ENCODE measurements at regions not wholly inside any gene's neighbourhood (a gene's known extent, or its start where the extent isn't known, plus 50 kb on each side); places are given as distances from the start of the nearest gene placed in this dataset.

DNA sequence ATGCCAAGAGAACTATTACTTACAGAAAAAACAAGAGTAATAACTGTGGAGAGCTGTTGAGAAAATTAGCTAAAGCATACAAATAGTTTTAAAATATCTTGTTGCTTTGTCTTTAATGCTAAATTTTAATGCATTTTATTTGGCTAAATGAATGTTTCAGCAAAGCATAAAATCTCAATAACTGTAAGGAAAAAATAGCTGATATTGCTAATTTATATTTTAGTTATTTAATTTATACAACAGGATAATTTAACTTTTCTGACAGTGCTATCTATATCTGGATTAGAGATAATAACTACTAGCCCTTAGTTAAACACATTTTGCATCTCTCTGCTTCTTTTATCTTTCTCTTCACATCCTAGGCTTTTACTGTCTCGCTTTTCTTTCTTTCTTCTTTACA, 1014.9 kb upstream of the COX7C start:
- TF ChIP-seq, protein P1, sequence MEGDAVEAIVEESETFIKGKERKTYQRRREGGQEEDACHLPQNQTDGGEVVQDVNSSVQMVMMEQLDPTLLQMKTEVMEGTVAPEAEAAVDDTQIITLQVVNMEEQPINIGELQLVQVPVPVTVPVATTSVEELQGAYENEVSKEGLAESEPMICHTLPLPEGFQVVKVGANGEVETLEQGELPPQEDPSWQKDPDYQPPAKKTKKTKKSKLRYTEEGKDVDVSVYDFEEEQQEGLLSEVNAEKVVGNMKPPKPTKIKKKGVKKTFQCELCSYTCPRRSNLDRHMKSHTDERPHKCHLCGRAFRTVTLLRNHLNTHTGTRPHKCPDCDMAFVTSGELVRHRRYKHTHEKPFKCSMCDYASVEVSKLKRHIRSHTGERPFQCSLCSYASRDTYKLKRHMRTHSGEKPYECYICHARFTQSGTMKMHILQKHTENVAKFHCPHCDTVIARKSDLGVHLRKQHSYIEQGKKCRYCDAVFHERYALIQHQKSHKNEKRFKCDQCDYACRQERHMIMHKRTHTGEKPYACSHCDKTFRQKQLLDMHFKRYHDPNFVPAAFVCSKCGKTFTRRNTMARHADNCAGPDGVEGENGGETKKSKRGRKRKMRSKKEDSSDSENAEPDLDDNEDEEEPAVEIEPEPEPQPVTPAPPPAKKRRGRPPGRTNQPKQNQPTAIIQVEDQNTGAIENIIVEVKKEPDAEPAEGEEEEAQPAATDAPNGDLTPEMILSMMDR (IDR thresholded peaks at IDR 0.05), result no peak
- TF ChIP-seq POLR2A (IDR thresholded peaks at IDR 0.05) (no peak), EP300 (IDR thresholded peaks at IDR 0.05) (no peak)
